Vagina (tissue), 2 donors: ENCODE measurements at regions not wholly inside any gene's neighbourhood (a gene's known extent, or its start where the extent isn't known, plus 50 kb on each side); places are given as distances from the start of the nearest gene placed in this dataset.

ENCODE experiments used
- POLR2A ChIP-seq, 2 donors: fragments of 450-650 bp; IDR thresholded peaks; one replicate each; pipeline ENCODE4 v1.6.1; 2017; ENCODE audit warnings: antibody characterized with exemption in 2 of 2, mild to moderate bottlenecking in 2 of 2, moderate library complexity in 2 of 2
- POLR2AphosphoS5 ChIP-seq, 2 donors: sonication (generic); formaldehyde crosslinking; IDR thresholded peaks; one replicate each; pipeline ENCODE4 v1.9.0; 2017; ENCODE audit warnings: antibody characterized with exemption in 2 of 2, mild to moderate bottlenecking in 2 of 2, low read depth in 1 of 2; ENCODE audit not compliant: insufficient read depth in 1 of 2
- TF ChIP-seq, protein P1 (sequence below), 3 experiments: fragments of 450-650 bp in 2 of 3; fragments of 200-600 bp in 1 of 3; sonication (generic) in 1 of 3; IDR thresholded peaks; one replicate each; pipeline ENCODE4 v1.5.1; 2017 to 2019; ENCODE audit warnings: antibody characterized with exemption in 3 of 3, mild to moderate bottlenecking in 2 of 3, moderate library complexity in 2 of 3

DNA sequence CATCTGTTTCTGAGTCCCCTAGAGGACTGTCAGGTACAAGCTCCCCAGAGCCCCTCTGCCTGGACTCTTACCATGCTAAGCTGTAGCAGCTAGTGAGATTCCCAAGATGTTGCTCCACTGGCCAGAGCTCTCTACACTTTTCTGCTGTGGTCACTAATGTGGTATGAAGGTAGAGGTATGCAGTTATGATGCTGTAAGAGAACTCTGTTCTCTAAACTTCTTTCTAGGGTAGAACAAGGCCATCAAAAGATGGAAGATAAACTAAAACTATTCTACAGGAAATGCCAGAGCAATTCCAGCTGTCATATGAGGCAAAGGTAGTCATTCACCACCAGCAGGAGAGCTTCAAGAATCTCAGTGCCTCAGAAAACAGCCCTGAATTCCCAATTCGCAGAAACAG lies 517.4 kb upstream of the ARRDC4 start:
- TF ChIP-seq, protein P1, sequence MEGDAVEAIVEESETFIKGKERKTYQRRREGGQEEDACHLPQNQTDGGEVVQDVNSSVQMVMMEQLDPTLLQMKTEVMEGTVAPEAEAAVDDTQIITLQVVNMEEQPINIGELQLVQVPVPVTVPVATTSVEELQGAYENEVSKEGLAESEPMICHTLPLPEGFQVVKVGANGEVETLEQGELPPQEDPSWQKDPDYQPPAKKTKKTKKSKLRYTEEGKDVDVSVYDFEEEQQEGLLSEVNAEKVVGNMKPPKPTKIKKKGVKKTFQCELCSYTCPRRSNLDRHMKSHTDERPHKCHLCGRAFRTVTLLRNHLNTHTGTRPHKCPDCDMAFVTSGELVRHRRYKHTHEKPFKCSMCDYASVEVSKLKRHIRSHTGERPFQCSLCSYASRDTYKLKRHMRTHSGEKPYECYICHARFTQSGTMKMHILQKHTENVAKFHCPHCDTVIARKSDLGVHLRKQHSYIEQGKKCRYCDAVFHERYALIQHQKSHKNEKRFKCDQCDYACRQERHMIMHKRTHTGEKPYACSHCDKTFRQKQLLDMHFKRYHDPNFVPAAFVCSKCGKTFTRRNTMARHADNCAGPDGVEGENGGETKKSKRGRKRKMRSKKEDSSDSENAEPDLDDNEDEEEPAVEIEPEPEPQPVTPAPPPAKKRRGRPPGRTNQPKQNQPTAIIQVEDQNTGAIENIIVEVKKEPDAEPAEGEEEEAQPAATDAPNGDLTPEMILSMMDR (IDR thresholded peaks at IDR 0.05) = no peak
- TF ChIP-seq POLR2A (IDR thresholded peaks at IDR 0.05) (no peak), POLR2AphosphoS5 (IDR thresholded peaks at IDR 0.05; ENCODE audit: insufficient read depth in 1 of 2, low read depth in 1 of 2) (no peak)
